ENCODE measurements at regions not wholly inside any gene's neighbourhood (a gene's known extent, or its start where the extent isn't known, plus 50 kb on each side); places are given as distances from the start of the nearest gene placed in this dataset.

DNA sequence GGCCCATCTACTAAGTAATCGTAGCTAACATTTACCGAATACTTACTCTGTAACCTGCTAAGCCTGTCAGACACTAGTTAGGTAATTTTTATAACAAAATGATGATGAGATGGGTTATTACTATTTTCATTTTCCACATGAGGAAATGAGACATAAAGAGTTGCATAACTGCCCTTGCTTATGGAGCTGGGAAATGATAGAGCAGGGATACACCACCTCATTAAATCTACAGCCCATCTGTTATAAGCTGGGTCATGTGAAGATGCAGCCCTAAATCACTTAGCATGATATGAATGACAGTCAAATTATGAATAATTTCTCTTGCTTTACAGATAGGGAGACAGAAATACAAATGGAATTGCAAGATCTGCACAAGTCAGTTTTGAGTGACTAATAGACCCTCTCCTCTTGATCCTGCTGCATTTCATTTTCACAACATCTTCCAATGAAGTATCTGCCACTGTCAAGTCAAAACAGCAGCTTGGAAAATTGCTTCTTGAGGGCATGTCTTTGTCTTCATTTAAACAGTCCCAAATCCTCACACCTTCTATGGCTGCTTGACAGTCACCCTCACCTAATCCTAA, 364.7 kb downstream of the PRELID2 start:
- H4K20me1 ChIP-seq (replicated peaks; ENCODE audit: control insufficient read depth, insufficient read depth, low read length), result no peaks in the 10 kb centered on the region
- CTCF ChIA-PET (ENCODE audit: low intra/inter-chr PET ratio), result no interaction called here
- no peaks in the 10 kb centered on the region for H3K36me3 ChIP-seq (ENCODE audit: control insufficient read depth, insufficient read depth, low read length)
- BruUV-seq (replicated peaks), result no TSS peak
- TF ChIP-seq SRSF3 (IDR thresholded peaks at IDR 0.05; ENCODE audit: insufficient read depth, low read length) (no peak), ZNF699 (CRISPR knock-in tag; IDR thresholded peaks at IDR 0.05; ENCODE audit: insufficient replicate concordance) (no peak), ZFP1 (CRISPR knock-in tag; IDR thresholded peaks at IDR 0.05) (no peak), MXI1 (IDR thresholded peaks at IDR 0.05; ENCODE audit: low read depth, low read length) (no peak), FOXA1 (IDR thresholded peaks at IDR 0.05; ENCODE audit: borderline replicate concordance) (no peak)
- TF ChIP-seq, protein P1, sequence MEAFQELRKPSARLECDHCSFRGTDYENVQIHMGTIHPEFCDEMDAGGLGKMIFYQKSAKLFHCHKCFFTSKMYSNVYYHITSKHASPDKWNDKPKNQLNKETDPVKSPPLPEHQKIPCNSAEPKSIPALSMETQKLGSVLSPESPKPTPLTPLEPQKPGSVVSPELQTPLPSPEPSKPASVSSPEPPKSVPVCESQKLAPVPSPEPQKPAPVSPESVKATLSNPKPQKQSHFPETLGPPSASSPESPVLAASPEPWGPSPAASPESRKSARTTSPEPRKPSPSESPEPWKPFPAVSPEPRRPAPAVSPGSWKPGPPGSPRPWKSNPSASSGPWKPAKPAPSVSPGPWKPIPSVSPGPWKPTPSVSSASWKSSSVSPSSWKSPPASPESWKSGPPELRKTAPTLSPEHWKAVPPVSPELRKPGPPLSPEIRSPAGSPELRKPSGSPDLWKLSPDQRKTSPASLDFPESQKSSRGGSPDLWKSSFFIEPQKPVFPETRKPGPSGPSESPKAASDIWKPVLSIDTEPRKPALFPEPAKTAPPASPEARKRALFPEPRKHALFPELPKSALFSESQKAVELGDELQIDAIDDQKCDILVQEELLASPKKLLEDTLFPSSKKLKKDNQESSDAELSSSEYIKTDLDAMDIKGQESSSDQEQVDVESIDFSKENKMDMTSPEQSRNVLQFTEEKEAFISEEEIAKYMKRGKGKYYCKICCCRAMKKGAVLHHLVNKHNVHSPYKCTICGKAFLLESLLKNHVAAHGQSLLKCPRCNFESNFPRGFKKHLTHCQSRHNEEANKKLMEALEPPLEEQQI (IDR thresholded peaks at IDR 0.05), result no peak
- TF ChIP-seq, protein P2, sequence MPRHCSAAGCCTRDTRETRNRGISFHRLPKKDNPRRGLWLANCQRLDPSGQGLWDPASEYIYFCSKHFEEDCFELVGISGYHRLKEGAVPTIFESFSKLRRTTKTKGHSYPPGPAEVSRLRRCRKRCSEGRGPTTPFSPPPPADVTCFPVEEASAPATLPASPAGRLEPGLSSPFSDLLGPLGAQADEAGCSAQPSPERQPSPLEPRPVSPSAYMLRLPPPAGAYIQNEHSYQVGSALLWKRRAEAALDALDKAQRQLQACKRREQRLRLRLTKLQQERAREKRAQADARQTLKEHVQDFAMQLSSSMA (CRISPR knock-in tag; IDR thresholded peaks at IDR 0.05), result no peak
- H3K9me3 ChIP-seq (replicated peaks; ENCODE audit: control insufficient read depth, insufficient read depth, low read depth, low read length), result no peaks in the 10 kb centered on the region
- intact Hi-C loops (cut with micrococcal nuclease) (no loop called here), in situ Hi-C loops (cut with MboI) (no loop called here)
- WGBS (ENCODE audit: insufficient coverage, low coverage, missing lambda C conversion rate), result 9% methylated on average over 2 of the region's 2 CpGs
- no peaks in the 10 kb centered on the region for H3K9me1 ChIP-seq (ENCODE audit: control insufficient read depth, insufficient read depth, low read length)
- H3K79me2 ChIP-seq (ENCODE audit: control insufficient read depth, insufficient read depth, low read length), result no peaks in the 10 kb centered on the region
- no peak overlapping the region for H3K9ac ChIP-seq (ENCODE audit: insufficient read depth in 1 of 2, low read depth in 2 of 2, low read length in 2 of 2)
- POLR2A ChIA-PET, result interaction anchor here (0.6 kb wide), 1 partner anchor 937 kb away, joined by 3 read pairs; no protein-coding TSS in a partner anchor
- H3K4me3 ChIP-seq, result no peak overlapping the region
- ATAC-seq (no peak), FAIRE-seq (no peak), DNase-seq (ENCODE audit: extremely low read depth in 1 of 4, low spot score in 3 of 4) (no peak)
- no peak overlapping the region for H3K27ac ChIP-seq (ENCODE audit: extremely low read depth, low read depth, low read length)
- H3K27me3 ChIP-seq (ENCODE audit: control insufficient read depth in 2 of 2, insufficient read depth in 2 of 2, low read length in 2 of 2), result no peaks in the 10 kb centered on the region
- no peak overlapping the region for H2AFZ ChIP-seq (ENCODE audit: low read depth, low read length)
- no peak overlapping the region for H3K4me2 ChIP-seq (ENCODE audit: insufficient read depth, low read length)
- no peaks in the 10 kb centered on the region; a peak in 2 of 5 replicates for H3K4me1 ChIP-seq (replicated peaks in 1 of 2; ENCODE audit: control insufficient read depth in 2 of 2, insufficient read depth in 2 of 2, low read length in 2 of 2)

Data from K562 (cell line).